KMS-11 (cell line): ENCODE measurements at regions not wholly inside any gene's neighbourhood (a gene's known extent, or its start where the extent isn't known, plus 50 kb on each side); places are given as distances from the start of the nearest gene placed in this dataset.

ENCODE experiments used
- H2AFZ ChIP-seq: fragments of 200-600 bp; sonication (generic); 2 replicates; pipeline ENCODE4 v1.6.1; 2016; ENCODE audit warnings: antibody characterized with exemption, mixed run types, low read depth
- H3K27ac ChIP-seq: fragments of 200-600 bp; sonication (generic); 2 replicates; pipeline ENCODE4 v1.6.1; 2016; ENCODE audit warnings: mild to moderate bottlenecking, mixed run types
- H3K27me3 ChIP-seq: fragments of 200-600 bp; sonication (generic); 2 replicates; pipeline ENCODE4 v1.6.1; 2017; ENCODE audit warnings: mild to moderate bottlenecking, low read depth, mixed run types, moderate library complexity; ENCODE audit not compliant: insufficient read depth
- H3K36me3 ChIP-seq: fragments of 200-600 bp; sonication (generic); 2 replicates; pipeline ENCODE4 v1.6.1; 2017; ENCODE audit warnings: mild to moderate bottlenecking, mixed run types; ENCODE audit not compliant: insufficient read depth
- H3K4me1 ChIP-seq: fragments of 200-600 bp; sonication (generic); 2 replicates; pipeline ENCODE4 v1.6.1; 2016; ENCODE audit warnings: mild to moderate bottlenecking, low read depth, mixed run types; ENCODE audit not compliant: poor library complexity, severe bottlenecking
- H3K4me2 ChIP-seq: fragments of 200-600 bp; sonication (generic); 2 replicates; pipeline ENCODE4 v1.7.0; 2016; ENCODE audit warnings: mild to moderate bottlenecking, mixed run types
- H3K4me3 ChIP-seq: fragments of 200-600 bp; sonication (generic); IDR thresholded peaks from 2 replicates; pipeline ENCODE4 v1.6.1; 2017; ENCODE audit warnings: low read depth, low read length, mixed read lengths; ENCODE audit not compliant: insufficient read depth
- H3K79me2 ChIP-seq: fragments of 200-600 bp; sonication (generic); 2 replicates; pipeline ENCODE4 v1.6.1; 2016; ENCODE audit warnings: low read depth, mixed run types; ENCODE audit not compliant: insufficient read depth
- H3K9ac ChIP-seq: fragments of 200-600 bp; sonication (generic); 2 replicates; pipeline ENCODE4 v1.6.1; 2016; ENCODE audit warnings: mild to moderate bottlenecking, mixed run types
- H4K20me1 ChIP-seq: fragments of 200-600 bp; sonication (generic); 2 replicates; pipeline ENCODE4 v1.6.1; 2016; ENCODE audit warnings: mild to moderate bottlenecking, mixed run types; ENCODE audit not compliant: insufficient read depth
- TF ChIP-seq, protein P1 (sequence below): fragments of 200-600 bp; sonication (generic); conservative IDR thresholded peaks from 2 replicates; pipeline ENCODE4 v1.6.1; 2017; ENCODE audit warnings: low read depth, mild to moderate bottlenecking, antibody characterized with exemption, low read length, moderate library complexity, mixed read lengths

DNA sequence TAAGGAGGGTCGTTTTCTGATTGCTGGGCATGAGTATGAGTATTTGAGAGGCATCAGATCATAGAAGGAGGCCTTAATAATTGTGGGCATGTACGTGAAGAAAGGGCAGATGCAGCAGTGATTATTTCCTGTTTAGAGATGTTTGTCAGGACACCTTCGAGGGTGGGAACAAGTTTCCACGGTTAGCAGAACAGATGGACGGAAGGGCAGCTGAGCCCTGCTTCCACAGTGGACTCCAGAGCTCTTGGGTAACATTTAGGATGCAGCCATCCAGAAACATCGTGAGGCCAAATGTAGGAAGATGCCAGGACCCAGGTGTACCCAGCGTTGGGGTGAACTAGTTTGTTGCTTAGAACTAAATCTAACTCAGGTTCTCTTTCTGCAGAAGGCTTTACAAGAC lies 231.3 kb upstream of the FAT1 start:
- Histone ChIP-seq H3K4me1 (no peaks in the 10 kb centered on the region), H3K9ac (no peak overlapping the region), H3K27ac (no peak overlapping the region), H3K36me3 (no peaks in the 10 kb centered on the region), H4K20me1 (no peaks in the 10 kb centered on the region), H3K79me2 (no peaks in the 10 kb centered on the region), H3K4me2 (no peak overlapping the region), H2AFZ (no peak overlapping the region), H3K4me3 (no peak overlapping the region), H3K27me3 (no peaks in the 10 kb centered on the region)
- TF ChIP-seq, protein P1, sequence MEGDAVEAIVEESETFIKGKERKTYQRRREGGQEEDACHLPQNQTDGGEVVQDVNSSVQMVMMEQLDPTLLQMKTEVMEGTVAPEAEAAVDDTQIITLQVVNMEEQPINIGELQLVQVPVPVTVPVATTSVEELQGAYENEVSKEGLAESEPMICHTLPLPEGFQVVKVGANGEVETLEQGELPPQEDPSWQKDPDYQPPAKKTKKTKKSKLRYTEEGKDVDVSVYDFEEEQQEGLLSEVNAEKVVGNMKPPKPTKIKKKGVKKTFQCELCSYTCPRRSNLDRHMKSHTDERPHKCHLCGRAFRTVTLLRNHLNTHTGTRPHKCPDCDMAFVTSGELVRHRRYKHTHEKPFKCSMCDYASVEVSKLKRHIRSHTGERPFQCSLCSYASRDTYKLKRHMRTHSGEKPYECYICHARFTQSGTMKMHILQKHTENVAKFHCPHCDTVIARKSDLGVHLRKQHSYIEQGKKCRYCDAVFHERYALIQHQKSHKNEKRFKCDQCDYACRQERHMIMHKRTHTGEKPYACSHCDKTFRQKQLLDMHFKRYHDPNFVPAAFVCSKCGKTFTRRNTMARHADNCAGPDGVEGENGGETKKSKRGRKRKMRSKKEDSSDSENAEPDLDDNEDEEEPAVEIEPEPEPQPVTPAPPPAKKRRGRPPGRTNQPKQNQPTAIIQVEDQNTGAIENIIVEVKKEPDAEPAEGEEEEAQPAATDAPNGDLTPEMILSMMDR, result no peak

DNA sequence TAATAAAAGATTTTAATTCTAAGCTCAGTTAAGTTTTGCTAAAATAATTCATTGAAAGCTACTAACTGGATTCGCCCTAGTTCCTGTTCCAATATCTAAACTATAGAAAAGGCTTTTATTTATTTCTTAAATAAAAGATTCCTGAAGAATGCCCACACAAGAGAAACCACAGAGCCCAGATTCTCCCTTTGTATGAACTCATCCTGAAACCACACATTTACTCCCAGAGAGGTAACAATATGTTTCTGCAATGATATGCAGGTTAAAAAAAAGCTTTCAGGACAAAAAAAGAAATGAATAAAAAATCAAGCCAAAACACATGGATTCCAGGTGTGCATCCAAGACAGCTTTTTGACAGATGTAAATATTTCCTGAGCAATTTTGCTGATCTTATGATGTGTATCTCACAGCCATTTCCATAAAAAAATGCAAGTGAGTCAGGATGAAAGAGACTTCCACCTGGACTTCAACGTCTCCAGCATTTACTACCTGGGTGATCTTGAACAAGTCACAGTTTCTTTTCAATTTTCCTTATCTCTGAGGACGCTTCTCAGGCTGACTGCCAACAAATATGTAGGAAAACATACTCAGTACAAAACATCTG lies 234.4 kb upstream of the FAT1 start:
- Histone ChIP-seq H3K4me1 (no peaks in the 10 kb centered on the region), H3K4me2 (no peak overlapping the region), H2AFZ (no peak overlapping the region), H3K27me3 (no peaks in the 10 kb centered on the region), H3K9ac (no peak overlapping the region), H3K36me3 (no peaks in the 10 kb centered on the region), H4K20me1 (no peaks in the 10 kb centered on the region), H3K4me3 (no peak overlapping the region), H3K27ac (no peak overlapping the region), H3K79me2 (no peaks in the 10 kb centered on the region)
- TF ChIP-seq, protein P1, result no peak

DNA sequence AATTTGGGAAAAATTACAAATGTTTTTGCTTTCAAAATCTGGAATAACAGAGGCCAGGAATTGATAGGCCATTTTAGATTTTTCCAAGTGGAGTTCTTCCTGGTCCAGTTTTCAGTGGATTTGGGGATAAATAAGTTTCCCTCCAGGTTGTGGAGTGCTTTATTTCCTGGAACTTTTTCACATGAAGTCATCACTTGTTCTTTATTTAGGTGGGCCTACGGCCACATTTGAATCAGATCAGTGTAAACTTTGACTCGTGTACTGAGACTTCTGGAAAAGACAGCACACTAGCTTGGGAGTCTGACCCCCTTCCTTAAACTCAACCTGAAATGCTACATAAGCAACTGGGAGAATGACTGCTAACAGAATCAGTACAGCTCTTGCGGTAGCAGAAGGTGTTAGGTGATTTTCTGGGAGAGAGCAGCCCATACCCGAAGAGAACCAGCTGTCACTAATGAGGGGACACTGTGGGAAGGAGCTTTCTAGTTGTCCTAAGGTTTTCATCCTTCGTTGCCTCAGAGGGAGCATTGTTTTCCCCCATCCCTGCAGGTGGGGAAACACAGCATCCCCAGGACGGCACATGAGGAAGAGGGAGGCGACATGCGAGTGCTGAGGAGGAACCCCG lies 235.2 kb upstream of the FAT1 start:
- no peak overlapping the region for H3K4me3 ChIP-seq
- H3K9ac ChIP-seq, result no peak overlapping the region
- H3K79me2 ChIP-seq, result no peaks in the 10 kb centered on the region
- no peaks in the 10 kb centered on the region for H3K4me1 ChIP-seq
- no peak overlapping the region for H2AFZ ChIP-seq
- no peak overlapping the region for H3K4me2 ChIP-seq
- H3K27ac ChIP-seq, result no peak overlapping the region
- TF ChIP-seq, protein P1, result no peak
- H4K20me1 ChIP-seq, result no peaks in the 10 kb centered on the region
- H3K27me3 ChIP-seq, result no peaks in the 10 kb centered on the region
- no peaks in the 10 kb centered on the region for H3K36me3 ChIP-seq

DNA sequence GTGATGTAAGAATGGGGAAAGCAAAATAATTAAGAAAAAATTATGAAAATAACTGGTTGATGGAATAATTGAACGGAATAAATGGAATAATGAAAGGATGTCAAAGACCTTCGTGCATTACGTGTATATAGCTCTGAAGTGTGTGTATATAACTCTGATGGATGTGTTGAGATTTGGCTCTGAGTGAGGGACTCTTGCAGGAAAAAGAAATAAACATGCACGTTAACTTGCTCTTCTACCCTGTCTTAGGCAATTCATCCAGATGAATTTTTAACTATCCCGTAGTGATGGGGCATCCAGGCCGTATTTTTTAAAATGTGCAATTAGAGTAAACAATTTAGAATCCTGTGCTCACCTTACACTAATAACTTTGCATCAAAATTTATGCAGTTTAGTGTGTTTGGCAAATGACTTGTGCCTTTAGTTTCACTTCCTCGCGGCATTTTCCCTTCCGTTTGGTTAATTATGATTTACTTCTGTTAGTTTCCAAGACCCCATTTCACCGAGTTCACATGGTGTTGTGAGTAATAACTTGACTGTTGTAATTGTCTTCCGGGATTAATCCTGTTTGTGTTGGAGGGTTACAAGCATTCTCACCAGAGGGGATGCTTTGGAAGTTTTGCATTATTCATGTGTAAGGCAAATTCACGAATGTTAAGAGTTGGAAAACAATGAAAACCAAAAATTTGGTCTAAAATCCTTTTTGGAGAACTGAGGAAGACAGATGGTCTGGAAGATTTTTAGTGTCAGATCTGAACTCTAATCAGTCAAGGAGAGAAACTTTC lies 256.5 kb upstream of the FAT1 start:
- no peaks in the 10 kb centered on the region for H3K4me1 ChIP-seq
- H2AFZ ChIP-seq, result no peak overlapping the region
- no peak overlapping the region for H3K4me2 ChIP-seq
- H4K20me1 ChIP-seq, result no peaks in the 10 kb centered on the region
- no peak overlapping the region for H3K4me3 ChIP-seq
- no peaks in the 10 kb centered on the region; the same call in 1 of the 2 replicates for H3K36me3 ChIP-seq
- no peak overlapping the region for H3K27ac ChIP-seq
- no peaks in the 10 kb centered on the region for H3K79me2 ChIP-seq
- no peaks in the 10 kb centered on the region for H3K27me3 ChIP-seq
- TF ChIP-seq, protein P1, result no peak
- no peak overlapping the region for H3K9ac ChIP-seq
